ENCODE measurements at regions not wholly inside any gene's neighbourhood (a gene's known extent, or its start where the extent isn't known, plus 50 kb on each side); places are given as distances from the start of the nearest gene placed in this dataset.

DNA sequence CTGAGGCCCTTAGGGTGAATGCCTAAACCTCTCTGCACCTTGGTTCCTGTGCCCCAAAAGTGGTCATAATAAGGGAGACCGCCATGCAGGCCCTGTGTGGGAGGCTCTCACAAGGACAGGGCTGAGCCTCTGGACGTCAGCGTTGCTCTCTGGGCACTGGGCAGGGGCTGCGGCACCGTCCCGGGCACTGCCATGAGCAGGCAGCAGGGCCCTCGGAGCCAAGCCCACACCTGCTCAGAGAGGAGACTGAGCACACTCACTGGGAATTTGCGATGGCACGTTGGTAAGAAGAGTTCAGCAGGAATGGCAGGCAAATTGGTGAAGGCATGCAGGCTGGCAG, 123.4 kb downstream of the HMX1 start:
- no peak overlapping the region for H2AFZ ChIP-seq (ENCODE audit: low read length)
- H2BK15ac ChIP-seq (ENCODE audit: low read length) = no peak overlapping the region
- H3K4me1 ChIP-seq (replicated peaks in 1 of 4; ENCODE audit: control insufficient read depth in 3 of 4, insufficient read depth in 4 of 4, low read length in 3 of 4) = no peaks in the 10 kb centered on the region; a peak in 1 of 7 replicates
- H4K5ac ChIP-seq (ENCODE audit: insufficient read length, low read depth, low read length) = no peak overlapping the region
- H2BK120ac ChIP-seq (replicated peaks; ENCODE audit: low read depth, low read length) = no peak overlapping the region
- peaks cover 0 to 4% of the 10 kb centered on the region in 2 experiments for H4K20me1 ChIP-seq (replicated peaks in 1 of 2; ENCODE audit: control insufficient read depth in 1 of 2, insufficient read depth in 2 of 2, low read length in 2 of 2)
- no peak overlapping the region for H3K4me2 ChIP-seq (ENCODE audit: insufficient read depth in 1 of 2, low read depth in 2 of 2, low read length in 2 of 2)
- TF ChIP-seq CHD1 (IDR thresholded peaks at IDR 0.05; ENCODE audit: low read depth, low read length) (no peak), JUND (IDR thresholded peaks at IDR 0.05; ENCODE audit: low read length) (no peak)
- H3K56ac ChIP-seq (replicated peaks; ENCODE audit: insufficient read length, low read depth, low read length) = no peak overlapping the region
- no peak for DNase-seq (ENCODE audit: low read depth in 1 of 2, low spot score in 2 of 2)
- no peak overlapping the region for H2AK5ac ChIP-seq (ENCODE audit: low read depth, low read length)
- H3K27me3 ChIP-seq (replicated peaks in 1 of 4; ENCODE audit: control insufficient read depth in 3 of 4, extremely low read depth in 1 of 4, insufficient read depth in 3 of 4, low read length in 3 of 4) = no peaks in the 10 kb centered on the region
- H2BK20ac ChIP-seq (ENCODE audit: low read length) = no peak overlapping the region
- H3K27ac ChIP-seq (ENCODE audit: low read depth, low read length) = no peak overlapping the region
- no peak overlapping the region for H3K4me3 ChIP-seq (ENCODE audit: extremely low read depth in 1 of 4, insufficient read depth in 2 of 4, low read depth in 3 of 4, low read length in 4 of 4)
- H3K23ac ChIP-seq (ENCODE audit: insufficient read length) = no peak overlapping the region
- H3K4ac ChIP-seq (replicated peaks; ENCODE audit: insufficient read length, low read depth, low read length) = no peak overlapping the region
- no peak overlapping the region for H2BK12ac ChIP-seq (ENCODE audit: low read depth, low read length)
- ChIA-PET CTCF (ENCODE audit: partially characterized antibody) (interaction anchor here (1.6 kb wide), 1 partner anchor 108 kb away, joined by 5 read pairs; no protein-coding TSS in a partner anchor), POLR2A (ENCODE audit: partially characterized antibody) (no interaction called here)
- H3K18ac ChIP-seq (ENCODE audit: extremely low read depth, low read length) = no peak overlapping the region
- no peaks in the 10 kb centered on the region for H3K36me3 ChIP-seq (ENCODE audit: control insufficient read depth in 2 of 4, insufficient read depth in 4 of 4, low read length in 3 of 4)
- H3K9ac ChIP-seq (replicated peaks in 1 of 4; ENCODE audit: extremely low read depth in 1 of 4, low read depth in 3 of 4, low read length in 3 of 4) = no peak overlapping the region
- H3K23me2 ChIP-seq (ENCODE audit: low read depth, low read length) = no peaks in the 10 kb centered on the region; the same call in 1 of the 2 replicates
- H2BK5ac ChIP-seq (ENCODE audit: low read depth, low read length) = no peak overlapping the region
- FAIRE-seq = no peak
- H3K79me2 ChIP-seq (ENCODE audit: control insufficient read depth in 1 of 2, insufficient read depth in 2 of 2, low read length in 2 of 2) = no peaks in the 10 kb centered on the region
- H3K14ac ChIP-seq (ENCODE audit: insufficient read length) = no peak overlapping the region
- no peak overlapping the region for H4K91ac ChIP-seq (replicated peaks; ENCODE audit: insufficient read length, low read length)
- no peaks in the 10 kb centered on the region for H3K9me3 ChIP-seq (ENCODE audit: insufficient read depth in 2 of 2, low read depth in 1 of 2, low read length in 1 of 2)
- WGBS, 2 experiments (ENCODE audit: extremely low coverage in 1 of 2, insufficient coverage in 1 of 2, insufficient read length in 1 of 2, insufficient replicate concordance in 2 of 2, low coverage in 1 of 2, low lambda C conversion rate in 2 of 2, missing lambda C conversion rate in 1 of 2) = 90% methylated on average over 8 of the region's 9 CpGs; no CpG with 5 or more reads in 1 of the 2 experiments
- H3K79me1 ChIP-seq (ENCODE audit: low read depth, low read length) = no peaks in the 10 kb centered on the region
- peak overlapping the region; percentile 8; the same call in 1 of the 2 replicates for H4K8ac ChIP-seq (ENCODE audit: extremely low read depth, insufficient read depth, low read length)

Data from H1 (cell line).